Smooth muscle cell of the brain vasculature (primary cell): ENCODE measurements at regions not wholly inside any gene's neighbourhood (a gene's known extent, or its start where the extent isn't known, plus 50 kb on each side); places are given as distances from the start of the nearest gene placed in this dataset.
A peak's percentile ranks its signal among the peaks of the same experiment; 100 is the strongest.

Source experiments
- DNase-seq: peaks from one replicate; pipeline ENCODE4 v3.0.0-alpha.2; 2012; ENCODE audit warnings: low read depth, low spot score

- no peak for DNase-seq
These were observed 64.6 kb downstream of the TSPAN17 start for GRCh38 chr5:176711883-176712282.

GRCh38 chr5:176712546-176713304, 65.4 kb downstream of the TSPAN17 start:
- DNase-seq: no peak

DNA sequence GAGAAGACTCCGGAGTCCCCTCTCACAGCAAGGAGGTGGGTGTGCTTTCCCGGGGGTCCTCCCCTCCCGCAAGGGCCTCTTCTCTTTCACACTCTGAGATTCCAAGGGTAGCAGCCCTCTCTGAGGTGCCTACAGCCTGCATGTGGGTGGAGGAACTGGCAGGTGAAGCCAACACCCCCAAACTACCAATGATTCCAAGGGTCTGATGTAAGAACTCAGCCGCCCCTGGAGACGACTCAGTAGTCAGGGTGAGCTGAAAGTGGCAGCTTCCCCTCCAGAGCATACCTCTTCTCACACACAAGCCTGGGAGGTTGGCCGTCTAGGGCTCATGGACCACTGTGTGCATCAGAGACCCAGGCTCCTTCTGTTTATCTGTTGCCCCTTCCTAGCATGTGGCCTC, 66.1 kb downstream of the TSPAN17 start:
- DNase-seq: no peak

DNA sequence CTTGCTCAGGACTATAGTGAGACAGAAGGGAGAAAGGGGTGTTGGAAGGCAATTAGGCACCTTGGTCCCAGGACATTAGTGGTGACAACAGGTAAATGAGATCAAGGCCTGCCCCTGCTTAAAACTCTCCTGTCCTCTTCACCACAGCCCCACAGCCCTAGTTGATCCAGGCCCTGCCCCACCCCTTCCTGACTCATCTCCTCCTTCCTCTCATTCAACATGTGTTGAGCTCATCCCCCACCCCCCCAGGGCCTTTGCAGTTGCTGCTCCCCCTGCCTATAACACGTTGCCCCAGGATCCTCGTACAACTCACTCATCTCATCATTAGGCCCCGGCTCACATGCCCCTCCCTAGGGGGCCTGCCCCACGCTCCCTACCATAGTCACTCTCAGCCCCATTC, 66.8 kb downstream of the TSPAN17 start:
- no peak for DNase-seq

DNA sequence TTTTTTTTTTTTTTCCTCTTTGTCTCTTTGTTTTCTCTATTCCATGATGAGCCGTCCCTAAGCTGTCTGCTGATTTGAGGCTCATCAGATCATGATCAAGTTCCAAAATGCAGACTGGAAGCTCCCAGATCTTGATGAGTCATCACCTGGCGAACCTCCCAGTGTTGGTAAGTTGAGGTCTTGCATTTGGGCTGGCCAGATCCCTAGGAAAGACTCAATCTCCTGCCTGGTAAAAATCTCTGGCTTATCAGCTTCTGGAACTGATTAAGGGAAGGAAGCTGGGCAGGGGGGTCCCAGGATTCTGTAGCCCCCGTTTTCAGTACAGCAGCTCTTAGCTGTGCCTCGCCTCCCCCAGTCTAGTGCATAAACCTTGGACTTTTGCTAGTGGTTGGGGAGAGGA, 69.0 kb downstream of the TSPAN17 start:
- DNase-seq: peak; percentile 7

GRCh38 chr5:176719113-176719739, 71.9 kb downstream of the TSPAN17 start:
- DNase-seq: no peak

DNA sequence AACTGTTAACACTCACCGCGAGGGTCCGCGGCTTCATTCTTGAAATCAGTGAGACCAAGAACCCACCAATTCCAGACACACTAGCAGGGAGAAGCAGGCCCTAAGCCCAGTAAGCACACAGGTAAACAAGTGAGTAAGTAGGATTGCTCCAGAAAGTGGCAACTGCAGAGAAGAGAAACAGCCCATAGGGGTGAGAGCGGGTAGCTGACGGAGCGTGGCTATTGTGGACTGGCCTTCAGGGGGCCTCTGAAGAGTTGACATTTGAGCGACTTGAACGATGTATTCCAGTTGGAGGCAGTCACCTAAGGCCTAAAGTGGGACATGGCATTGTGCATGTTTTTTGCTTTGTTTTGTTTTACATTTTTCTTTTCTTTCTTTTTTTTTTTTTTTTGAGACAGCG, 74.2 kb downstream of the TSPAN17 start:
- DNase-seq: no peak

DNA sequence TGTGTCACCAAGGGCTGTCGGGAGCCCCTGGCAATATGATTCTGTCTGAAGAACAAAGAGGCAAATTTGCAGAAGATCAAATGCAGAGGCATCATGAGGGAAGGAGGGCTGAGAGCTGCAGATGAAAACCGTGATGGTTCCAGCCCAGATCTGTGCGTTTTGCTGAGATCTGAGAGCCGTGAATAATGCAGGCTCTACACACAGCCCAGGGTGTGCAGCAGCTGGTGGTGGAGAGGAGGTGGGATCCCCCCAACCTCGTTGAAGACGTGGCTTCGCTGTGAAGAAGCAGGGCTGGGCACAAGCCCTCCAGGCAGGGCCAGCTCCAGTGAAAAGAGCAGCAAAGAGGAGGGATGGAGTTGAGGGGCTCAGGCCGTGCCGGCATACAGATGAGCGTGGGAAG, 75.5 kb downstream of the TSPAN17 start:
- no peak for DNase-seq

GRCh38 chr5:176723440-176723839, 76.2 kb downstream of the TSPAN17 start:
- no peak for DNase-seq

DNA sequence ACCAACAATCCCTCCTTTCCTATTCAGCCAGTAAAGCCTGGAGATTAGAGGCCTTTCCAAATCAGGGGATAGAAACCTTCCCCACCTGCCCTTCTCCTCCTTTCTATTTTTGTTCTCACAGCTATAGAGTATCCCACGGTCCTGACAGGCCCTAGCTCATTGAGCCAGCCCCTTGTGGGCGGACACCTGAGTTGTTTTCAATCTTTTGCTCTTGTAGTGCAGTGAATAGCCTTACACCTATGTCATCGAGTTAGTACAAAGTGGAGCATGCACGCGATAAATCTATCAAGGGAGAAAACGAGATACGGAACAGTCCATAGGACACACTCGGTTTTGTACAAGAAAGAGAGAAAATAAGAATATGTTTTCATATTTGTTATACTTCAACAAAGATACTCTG, 77.2 kb downstream of the TSPAN17 start:
- DNase-seq: no peak

GRCh38 chr5:176725521-176726280, 78.4 kb downstream of the TSPAN17 start:
- DNase-seq: no peak

- DNase-seq: no peak
These were observed 79.7 kb downstream of the TSPAN17 start for GRCh38 chr5:176726746-176727527.

DNA sequence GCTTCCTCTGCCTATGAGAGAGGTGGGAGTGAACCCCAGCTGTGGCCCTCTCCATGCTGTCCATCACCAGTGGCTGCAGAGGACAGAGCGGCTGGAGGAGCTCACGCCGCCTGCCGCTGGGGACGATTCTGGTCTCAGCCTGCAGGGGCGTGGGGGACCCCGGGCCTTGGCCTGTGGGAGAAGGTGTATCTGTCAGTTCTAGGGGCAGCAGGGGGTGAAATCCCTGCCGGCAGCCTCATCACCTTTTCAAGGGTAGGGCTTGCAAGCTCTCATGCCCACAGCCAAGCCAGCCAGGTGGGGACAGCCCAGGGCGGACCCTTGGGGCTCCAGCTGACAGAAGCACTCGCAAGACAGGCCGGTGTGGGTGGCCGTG, 80.2 kb downstream of the TSPAN17 start:
- no peak for DNase-seq

DNA sequence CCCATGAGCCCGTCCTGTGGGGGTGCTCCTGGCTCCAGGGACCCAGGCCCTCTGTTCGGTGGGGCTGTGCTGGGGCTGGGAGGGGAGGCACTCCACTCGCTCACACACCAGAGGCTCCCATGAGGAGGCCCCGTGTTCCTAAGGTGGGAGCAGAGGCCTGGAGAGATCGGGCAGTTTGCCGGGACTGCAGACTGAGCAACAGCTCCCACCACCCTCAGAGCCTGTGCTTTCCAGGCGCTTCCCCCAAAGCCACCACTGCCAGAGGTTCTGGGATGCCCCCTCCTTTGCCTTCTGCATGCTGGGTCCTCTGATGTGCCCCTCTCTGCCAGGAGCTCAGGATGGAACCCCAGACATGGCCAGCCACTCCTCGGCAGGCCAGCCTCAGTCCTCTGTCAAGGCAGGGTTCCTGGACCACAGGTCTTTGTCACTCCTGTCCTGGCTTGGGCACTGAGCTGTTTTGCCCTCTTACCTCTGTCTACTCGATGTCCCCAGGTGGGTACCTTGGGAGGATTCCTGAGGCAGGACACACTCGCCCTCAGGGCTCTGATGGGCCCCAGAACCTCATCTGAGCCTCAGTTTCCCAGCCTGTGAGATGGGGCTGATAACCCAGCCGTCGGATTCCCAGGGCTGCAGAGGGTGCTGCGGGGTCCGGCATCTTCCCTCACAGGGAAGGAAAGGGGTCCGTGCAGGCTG, 80.8 kb downstream of the TSPAN17 start:
- DNase-seq: no peak

DNA sequence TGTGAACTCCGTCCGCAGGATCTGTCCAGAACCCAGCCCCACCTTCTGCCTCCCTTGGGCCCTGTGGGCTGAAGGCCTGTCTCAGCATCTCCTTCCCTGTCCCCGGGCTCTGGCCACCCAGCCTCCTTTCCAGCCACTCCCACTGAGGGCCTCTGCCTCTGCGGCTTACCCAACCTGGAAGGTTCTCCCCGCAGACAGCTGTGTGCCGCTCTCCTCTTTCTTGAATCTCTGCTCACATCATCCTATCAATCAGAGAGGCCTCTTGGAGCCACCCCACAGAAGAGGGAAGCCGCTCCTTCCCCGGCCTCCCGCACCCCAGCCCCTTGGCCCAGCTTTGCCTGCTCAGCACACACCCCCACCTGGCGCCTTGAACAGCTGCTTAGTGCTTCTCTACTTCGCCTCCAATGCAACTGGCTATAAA, 81.5 kb upstream of the UNC5A start:
- DNase-seq: no peak

DNA sequence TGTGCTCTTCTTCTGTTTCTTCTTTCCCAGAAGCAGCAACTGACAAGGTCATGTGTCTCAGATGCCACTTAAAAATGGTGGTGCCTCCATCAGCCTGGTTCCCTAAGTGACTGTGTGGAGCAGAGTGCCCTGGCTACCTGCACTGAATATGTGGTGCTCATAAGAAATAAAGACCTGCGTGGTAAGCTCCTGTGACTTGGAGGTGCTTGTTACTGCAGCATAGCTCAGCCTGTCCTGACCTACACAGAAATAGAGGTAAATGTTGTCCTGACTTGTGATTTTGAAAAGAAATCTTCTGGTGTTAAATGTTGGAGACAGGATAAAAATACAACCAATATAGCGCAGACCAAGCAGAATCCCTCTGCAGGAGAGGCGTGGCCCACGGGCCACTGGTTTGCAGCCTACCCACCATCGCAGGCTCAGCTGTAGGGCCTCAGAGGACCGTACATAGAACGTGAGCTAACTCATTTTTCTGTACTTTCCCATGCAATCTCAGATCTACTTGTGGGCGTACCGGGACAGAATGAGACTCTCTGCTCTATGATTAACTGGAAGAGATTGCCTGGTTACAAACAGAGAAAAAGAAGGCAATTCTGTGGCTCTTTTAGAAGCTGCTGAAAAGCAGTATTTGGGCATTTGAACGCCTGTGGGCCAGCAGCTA, 79.4 kb upstream of the UNC5A start:
- no peak for DNase-seq

GRCh38 chr5:176731506-176732160, 78.7 kb upstream of the UNC5A start:
- no peak for DNase-seq

DNA sequence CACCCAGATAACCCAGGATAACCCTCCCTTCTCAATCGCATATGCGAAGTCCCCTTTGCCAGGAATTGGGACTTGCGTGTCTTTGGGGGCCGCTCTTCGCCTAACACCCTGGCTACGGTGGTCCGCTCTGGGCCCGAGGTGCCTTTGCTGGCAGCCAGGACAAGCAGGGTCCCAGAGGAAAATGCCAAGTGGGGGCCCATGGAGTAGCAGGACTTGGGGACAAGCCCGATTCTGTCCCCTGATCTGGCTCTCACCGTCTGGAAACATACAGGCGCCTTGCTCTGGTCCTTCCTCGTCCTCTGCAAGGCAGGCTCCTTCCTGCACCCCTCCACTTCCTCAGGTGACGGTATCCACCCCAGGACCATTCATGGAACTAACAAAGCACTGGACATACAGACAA, 78.1 kb upstream of the UNC5A start:
- no peak for DNase-seq

GRCh38 chr5:176732736-176733405, 77.5 kb upstream of the UNC5A start:
- no peak for DNase-seq
